Body of pancreas (tissue), 4 donors: ENCODE measurements at regions not wholly inside any gene's neighbourhood (a gene's known extent, or its start where the extent isn't known, plus 50 kb on each side); places are given as distances from the start of the nearest gene placed in this dataset.

Experiments
- POLR2A ChIP-seq, 3 donors: fragments of 450-650 bp; IDR thresholded peaks; one replicate each; pipeline ENCODE4 v1.6.1; 2016; ENCODE audit warnings: antibody characterized with exemption in 3 of 3, mild to moderate bottlenecking in 2 of 3
- TF ChIP-seq, protein P1 (sequence below), 7 experiments: fragments of 450-650 bp in 4 of 7; fragments of 200-600 bp in 3 of 7; sonication (generic) in 3 of 7; IDR thresholded peaks; one replicate each; pipeline ENCODE4 v1.5.1; 2016 to 2019; ENCODE audit warnings: antibody characterized with exemption in 7 of 7

DNA sequence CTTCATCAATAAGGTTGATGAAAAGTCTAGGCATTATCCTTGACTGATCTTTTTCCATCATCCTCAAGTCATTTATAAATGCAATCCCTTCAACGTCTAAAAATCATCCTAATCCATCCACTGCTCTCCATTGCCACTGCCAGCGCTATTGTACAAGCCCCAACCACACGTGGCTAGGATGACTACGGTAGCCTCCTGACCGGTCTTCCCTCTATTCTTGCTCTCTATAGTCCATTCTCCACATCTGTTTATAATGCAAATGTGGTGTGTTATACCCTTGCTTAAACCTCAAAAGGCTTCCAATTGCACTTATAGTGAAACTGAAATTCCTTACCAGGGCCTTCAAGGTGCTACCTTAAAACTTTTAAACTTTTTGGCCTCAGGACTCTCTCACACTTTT is 410.6 kb upstream of the ADAMTS9 start:
- TF ChIP-seq, protein P1, sequence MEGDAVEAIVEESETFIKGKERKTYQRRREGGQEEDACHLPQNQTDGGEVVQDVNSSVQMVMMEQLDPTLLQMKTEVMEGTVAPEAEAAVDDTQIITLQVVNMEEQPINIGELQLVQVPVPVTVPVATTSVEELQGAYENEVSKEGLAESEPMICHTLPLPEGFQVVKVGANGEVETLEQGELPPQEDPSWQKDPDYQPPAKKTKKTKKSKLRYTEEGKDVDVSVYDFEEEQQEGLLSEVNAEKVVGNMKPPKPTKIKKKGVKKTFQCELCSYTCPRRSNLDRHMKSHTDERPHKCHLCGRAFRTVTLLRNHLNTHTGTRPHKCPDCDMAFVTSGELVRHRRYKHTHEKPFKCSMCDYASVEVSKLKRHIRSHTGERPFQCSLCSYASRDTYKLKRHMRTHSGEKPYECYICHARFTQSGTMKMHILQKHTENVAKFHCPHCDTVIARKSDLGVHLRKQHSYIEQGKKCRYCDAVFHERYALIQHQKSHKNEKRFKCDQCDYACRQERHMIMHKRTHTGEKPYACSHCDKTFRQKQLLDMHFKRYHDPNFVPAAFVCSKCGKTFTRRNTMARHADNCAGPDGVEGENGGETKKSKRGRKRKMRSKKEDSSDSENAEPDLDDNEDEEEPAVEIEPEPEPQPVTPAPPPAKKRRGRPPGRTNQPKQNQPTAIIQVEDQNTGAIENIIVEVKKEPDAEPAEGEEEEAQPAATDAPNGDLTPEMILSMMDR (IDR thresholded peaks at IDR 0.05): no peak
- TF ChIP-seq POLR2A (IDR thresholded peaks at IDR 0.05): no peak
